HG03460 (cell line): ENCODE measurements at regions not wholly inside any gene's neighbourhood (a gene's known extent, or its start where the extent isn't known, plus 50 kb on each side); places are given as distances from the start of the nearest gene placed in this dataset.

Experiments
- ATAC-seq: cut with Tn5 transposase; IDR thresholded peaks from one replicate; pipeline ENCODE4 v1.9.1; 2021; ENCODE audit not compliant: unreplicated experiment

GRCh38 chr2:51629406-51629805 lies 597.5 kb upstream of the NRXN1 start:
- no peak for ATAC-seq

DNA sequence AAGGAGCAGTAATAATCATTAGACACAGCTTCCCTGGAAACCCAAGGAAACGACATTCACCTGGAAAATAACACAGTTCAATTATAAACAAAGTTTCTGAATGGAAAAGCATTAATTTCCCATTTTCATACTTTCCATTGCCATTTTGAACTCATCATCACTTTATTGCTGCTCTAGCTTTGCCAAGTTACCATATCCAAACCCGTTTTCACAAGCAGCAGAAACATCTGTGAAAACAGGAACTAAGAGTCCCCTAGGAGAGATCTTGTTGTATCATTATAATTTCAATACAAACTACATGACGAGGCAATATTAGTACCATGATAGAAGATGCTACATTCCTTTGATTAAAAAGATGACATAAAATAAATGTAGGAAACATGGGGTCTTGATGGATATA lies 597.0 kb upstream of the NRXN1 start:
- no peak for ATAC-seq

- no peak for ATAC-seq
Measured at GRCh38 chr2:51624995-51625394, 593.1 kb upstream of the NRXN1 start.

DNA sequence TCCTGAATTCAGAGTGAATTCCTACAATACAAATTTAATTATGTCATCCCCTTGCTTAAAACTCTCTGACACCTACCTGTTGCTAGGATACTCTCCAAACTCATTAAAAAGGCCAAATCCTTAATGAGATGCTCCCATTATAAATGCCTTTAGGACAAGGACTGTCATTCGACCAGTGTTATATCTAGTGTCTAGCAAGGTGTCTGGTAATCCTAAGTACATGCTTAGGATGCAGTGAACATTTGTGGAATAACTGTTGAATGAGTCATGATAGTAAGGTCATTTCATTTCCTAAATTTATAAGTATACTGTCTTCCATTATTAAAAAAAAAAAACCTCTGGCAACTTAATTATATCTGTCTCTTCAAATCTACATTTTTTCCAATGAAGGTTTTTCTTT lies 588.9 kb upstream of the NRXN1 start:
- ATAC-seq: no peak

- no peak for ATAC-seq
Measured at GRCh38 chr2:51619961-51620360, 588.0 kb upstream of the NRXN1 start.

DNA sequence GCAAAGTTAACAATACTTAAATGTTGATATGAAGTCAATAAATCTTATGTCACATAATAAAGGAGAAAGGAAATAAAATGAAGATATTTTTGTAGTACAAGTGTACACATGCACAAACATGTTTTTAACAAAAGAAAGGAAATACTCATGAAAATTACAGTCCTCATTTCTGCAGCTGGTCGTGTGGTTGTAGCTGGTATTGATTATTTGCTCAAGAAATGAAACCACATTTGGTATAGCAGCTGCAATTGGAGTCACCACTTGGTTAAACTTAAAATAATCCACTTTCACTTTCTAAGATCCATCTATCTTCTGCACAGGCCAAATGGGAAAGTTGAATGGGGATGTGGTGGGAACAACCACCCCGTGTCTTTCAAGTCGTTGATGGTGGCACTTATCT lies 580.5 kb upstream of the NRXN1 start:
- no peak for ATAC-seq

GRCh38 chr2:51601706-51602105 lies 569.8 kb upstream of the NRXN1 start:
- no peak for ATAC-seq

DNA sequence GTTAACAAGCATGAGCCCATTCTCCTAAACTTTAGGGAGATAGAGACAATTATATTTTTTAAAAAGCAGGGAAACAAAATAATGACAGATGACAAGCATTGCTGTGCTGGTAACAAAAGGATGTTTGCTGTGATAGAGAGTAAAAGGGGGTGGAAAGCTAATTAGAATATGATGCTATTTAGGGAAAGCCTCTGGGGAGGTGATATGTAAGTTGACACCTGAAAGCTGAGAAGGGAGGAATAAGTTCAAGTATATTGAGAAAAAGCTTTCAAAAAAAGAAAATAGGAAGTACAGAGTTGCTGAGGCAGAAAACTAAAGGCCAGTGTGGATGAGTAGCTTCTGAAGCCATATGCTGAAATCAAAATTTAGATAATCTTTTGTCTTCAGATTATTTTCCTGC lies 565.2 kb upstream of the NRXN1 start:
- no peak for ATAC-seq

- no peak for ATAC-seq
Measured at GRCh38 chr2:51595836-51596235, 563.9 kb upstream of the NRXN1 start.

- ATAC-seq: no peak
Measured at GRCh38 chr2:51581636-51582267, 549.8 kb upstream of the NRXN1 start.

DNA sequence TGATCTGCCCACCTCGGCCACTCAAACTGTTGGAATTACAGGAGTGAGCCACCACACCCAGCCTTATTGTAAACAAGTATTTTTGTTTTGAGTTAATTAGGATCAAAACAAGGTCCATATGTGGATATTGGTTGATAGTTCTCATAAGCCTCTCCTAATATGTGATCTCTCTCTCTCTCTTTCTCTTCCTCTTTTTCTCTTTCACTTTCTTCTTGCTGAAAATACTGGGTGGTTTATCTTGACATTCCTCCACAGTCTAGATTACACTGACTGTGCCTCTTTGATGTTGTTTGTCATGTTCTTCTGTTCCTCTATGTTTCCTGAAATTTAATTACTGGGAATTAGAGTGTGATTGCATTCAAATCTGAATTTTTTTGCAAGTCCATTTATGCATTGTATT lies 547.5 kb upstream of the NRXN1 start:
- no peak for ATAC-seq

DNA sequence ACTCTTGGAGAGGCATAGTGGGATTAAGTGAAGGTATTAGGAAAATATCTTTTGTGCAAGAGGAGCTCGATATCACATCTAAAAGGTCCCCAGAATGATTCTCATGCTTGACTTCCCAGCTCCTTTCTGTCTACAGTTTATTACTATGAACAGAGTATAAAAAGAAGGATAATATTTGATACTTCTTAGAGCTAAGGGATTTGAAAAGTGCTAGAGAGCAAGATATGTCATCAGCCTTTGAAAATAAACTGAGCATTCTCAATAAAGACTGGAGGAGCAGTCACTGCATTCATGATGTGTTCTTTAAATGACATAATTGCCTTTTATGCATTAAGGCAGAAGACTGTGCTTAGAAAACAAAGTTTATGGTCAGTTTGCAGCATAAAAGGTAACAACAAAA lies 543.2 kb upstream of the NRXN1 start:
- no peak for ATAC-seq

DNA sequence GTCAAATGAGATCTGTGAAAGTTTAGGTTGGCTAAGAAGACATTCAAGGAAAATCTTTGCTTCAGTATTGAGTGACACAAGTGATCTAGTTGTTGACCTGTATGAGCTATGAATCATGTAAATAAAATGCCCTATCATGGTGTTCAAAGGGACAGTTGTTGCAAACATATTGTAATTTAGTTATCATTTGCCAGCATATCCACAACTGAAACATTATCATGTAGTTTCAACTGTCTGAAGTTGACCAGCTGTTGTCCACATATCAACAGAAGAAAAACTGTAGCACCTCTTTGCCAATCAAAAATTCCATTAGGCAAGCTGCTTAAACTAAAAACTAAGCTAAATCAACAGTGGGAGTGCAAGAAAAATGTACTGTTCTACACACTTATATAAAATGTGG lies 527.1 kb upstream of the NRXN1 start:
- no peak for ATAC-seq

DNA sequence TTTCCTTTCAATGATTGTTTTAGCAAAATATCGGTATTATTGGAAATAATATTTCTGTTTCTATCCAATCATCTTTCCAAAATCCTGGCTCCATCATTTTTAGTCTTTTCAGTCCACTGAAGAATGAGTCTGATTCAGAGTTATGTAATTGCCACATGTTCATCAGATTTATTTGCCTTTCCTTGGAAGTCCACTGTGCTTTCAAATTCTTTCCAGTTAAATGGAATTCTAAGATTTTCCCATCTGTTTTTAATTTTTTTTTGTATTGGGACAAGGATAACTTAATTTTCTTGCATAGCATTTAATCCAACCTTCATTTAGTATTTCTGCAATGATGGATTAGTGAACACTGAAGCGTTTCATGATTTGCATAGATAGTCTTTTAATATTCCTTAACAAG lies 521.5 kb upstream of the NRXN1 start:
- no peak for ATAC-seq

DNA sequence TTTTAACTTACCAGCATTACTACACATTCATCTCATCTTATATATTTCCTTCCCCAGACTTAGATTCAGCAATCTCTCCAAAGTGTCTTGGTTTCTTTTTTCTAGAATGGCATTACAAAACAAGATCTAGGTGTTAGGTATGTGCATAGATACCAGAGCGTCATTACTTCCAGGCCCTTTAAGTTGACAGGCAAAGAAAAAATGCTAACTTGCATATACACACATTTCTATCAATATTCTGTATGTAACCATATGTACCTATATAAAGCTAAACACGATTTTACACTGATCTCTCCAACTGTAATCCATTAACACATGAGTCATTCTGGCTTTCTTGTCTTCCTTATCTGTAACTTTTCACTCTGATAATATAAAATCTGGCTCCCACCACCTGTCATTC lies 503.8 kb upstream of the NRXN1 start:
- no peak for ATAC-seq

GRCh38 chr2:51534166-51534565 lies 502.2 kb upstream of the NRXN1 start:
- ATAC-seq: no peak

GRCh38 chr2:51528156-51528555 lies 496.2 kb upstream of the NRXN1 start:
- no peak for ATAC-seq

DNA sequence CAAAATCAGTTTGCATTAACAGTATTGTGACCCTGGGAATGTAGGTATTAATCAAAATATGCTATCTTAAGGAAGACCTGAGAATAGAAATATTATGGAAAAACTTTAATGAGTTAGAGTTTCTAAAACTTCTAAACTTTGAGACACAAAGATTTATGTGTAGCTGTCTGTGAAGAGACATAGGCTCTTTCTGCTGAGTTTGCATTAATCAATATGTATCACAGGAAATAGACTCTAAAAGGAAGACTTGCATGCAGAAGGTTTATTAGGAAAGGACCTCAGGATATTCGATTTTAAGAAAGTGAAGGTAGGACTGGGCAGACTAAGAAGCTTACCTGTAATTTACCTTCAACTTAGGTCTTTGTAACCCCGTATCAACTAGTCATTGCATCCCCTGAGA lies 494.8 kb upstream of the NRXN1 start:
- no peak for ATAC-seq

DNA sequence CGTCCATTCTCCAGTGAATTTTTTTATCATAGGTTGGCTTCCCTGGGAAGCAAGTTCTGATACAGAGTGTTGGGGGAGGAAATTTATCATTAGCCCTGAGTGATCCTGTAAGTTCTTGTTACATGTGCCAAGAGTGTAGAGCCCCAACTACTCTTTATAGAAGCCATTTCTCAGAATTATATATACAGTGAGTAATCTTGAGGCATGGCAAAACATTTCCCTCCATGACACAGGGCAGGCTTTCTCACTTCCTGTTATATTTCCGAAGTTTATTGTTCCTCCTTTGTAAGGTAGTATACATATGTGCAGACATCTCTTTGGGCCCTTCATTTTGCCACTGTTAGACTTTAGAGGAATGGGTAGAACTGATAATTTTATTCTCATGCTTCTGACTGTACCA lies 484.7 kb upstream of the NRXN1 start:
- no peak for ATAC-seq

GRCh38 chr2:51511002-51511401 lies 479.1 kb upstream of the NRXN1 start:
- peak; percentile 77 for ATAC-seq

DNA sequence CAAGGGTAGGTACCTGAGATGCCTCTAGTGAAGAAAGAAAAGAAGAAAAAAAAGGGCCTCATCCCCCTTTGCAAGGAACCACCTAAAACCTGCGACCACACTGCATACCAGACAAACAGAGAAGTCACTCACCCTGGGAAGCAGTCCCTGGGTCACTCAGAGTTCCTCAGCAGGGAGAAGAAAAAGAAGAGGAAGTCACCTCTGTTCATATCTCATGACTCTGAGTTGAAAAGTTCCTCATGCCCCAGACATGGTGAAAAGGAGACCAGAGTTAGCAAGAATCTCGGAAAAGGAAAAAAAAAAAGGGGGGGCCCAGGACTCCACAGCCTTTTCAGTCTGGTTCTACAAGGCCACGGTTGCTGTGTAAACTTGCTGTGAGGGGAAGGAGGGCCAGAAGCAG lies 478.4 kb upstream of the NRXN1 start:
- no peak for ATAC-seq

DNA sequence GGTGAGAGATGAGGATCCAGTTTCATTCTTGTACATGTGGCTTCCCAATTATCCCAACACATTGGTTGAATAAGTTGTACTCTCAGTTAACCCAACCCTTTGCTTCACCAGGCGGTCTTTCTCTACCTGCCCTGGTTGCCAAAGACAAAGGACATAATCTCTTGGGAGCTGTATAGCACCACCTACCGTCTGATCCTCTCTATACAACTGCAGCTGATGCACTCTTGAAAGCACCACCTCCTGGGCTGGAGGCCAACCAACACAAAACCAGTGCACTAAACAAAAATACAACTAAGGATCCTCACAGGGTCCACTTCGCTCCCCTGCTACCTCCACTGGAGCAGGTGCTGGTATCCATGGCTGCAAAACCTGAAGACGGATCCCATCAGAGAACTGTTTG lies 473.6 kb upstream of the NRXN1 start:
- no peak for ATAC-seq

DNA sequence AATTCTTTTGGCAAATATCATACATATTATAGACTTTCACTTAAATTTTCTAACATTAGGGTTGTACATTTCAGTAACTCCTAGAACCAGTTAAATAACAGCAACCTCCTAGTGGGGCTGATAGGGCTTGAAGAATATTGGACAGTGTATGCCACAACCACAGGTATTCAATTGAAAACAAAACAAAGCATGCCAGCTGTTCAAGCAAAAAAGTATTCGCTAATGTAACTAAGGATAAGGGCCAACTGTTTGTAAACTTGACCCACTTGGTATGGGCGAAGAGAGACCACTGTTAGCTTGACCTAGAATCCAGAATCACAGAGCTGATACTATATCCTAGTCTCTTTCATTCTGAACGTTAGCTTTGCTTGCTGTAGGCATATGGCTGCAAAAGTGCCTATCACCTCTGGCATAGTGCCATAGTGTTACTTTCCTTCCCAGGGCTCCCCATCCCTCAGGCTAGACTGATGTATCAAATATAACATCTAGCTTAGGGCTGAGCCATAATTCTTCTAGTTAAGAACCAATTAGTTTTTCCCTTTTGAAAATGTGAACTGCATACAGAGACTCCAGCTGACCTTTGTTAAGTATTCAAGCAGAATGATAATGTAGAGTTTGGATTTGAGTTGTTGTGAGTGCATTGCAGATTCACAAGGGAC lies 458.8 kb upstream of the NRXN1 start:
- no peak for ATAC-seq
